SK-N-SH treated with all-trans-retinoic acid at 6 μM for 48 hours (cell line): ENCODE measurements at regions not wholly inside any gene's neighbourhood (a gene's known extent, or its start where the extent isn't known, plus 50 kb on each side); places are given as distances from the start of the nearest gene placed in this dataset.
"Not testable (repeated sequence)": the region's sequence is repeated elsewhere in the genome, so short reads cannot be mapped to it uniquely, and the experiment has no call there.

Experiments used
- ARNTL ChIP-seq: fragments of 450-650 bp; formaldehyde crosslinking; IDR thresholded peaks from 2 replicates; pipeline ENCODE4 v1.5.0; 2020; ENCODE audit warnings: low read depth, mild to moderate bottlenecking, moderate library complexity, borderline replicate concordance
- GLIS3 ChIP-seq: fragments of 250-450 bp; sonication (Bioruptor Pico); IDR thresholded peaks from 2 replicates; pipeline ENCODE4 v1.5.0; 2020; ENCODE audit warnings: mild to moderate bottlenecking, moderate library complexity
- ISL1 ChIP-seq: fragments of 250-450 bp; sonication (Bioruptor Pico); IDR thresholded peaks from 2 replicates; pipeline ENCODE4 v2.1.2; 2022; ENCODE audit warnings: mild to moderate bottlenecking, moderate library complexity
- PPARA ChIP-seq: fragments of 250-450 bp; sonication (Bioruptor Pico); IDR thresholded peaks from 2 replicates; pipeline ENCODE4 v1.5.0; 2020; ENCODE audit warnings: mild to moderate bottlenecking, borderline replicate concordance
- RARB ChIP-seq: fragments of 250-450 bp; sonication (Bioruptor Pico); IDR thresholded peaks from 2 replicates; pipeline ENCODE4 v1.8.0; 2021; ENCODE audit warnings: mild to moderate bottlenecking, moderate library complexity
- SNAI2 ChIP-seq: fragments of 250-450 bp; sonication (Bioruptor Pico); IDR thresholded peaks from 2 replicates; pipeline ENCODE4 v1.5.0; 2020; ENCODE audit warnings: mild to moderate bottlenecking, moderate library complexity
- TOX ChIP-seq: fragments of 250-450 bp; sonication (Bioruptor Pico); IDR thresholded peaks from 2 replicates; pipeline ENCODE4 v1.8.0; 2021; ENCODE audit warnings: mild to moderate bottlenecking, moderate library complexity, borderline replicate concordance
- ZFP30 ChIP-seq: fragments of 450-650 bp; formaldehyde crosslinking; IDR thresholded peaks from 2 replicates; pipeline ENCODE4 v1.5.0; 2022; ENCODE audit warnings: mild to moderate bottlenecking, moderate library complexity
- ZNF565 ChIP-seq: fragments of 450-650 bp; formaldehyde crosslinking; conservative IDR thresholded peaks from 2 replicates; pipeline ENCODE4 v1.5.0; 2020; ENCODE audit warnings: low read depth, mild to moderate bottlenecking, moderate library complexity
- ZNF70 ChIP-seq: fragments of 450-650 bp; formaldehyde crosslinking; IDR thresholded peaks from 2 replicates; pipeline ENCODE4 v1.5.0; 2020; ENCODE audit warnings: mild to moderate bottlenecking, moderate library complexity
- ZNF8 ChIP-seq: fragments of 450-650 bp; formaldehyde crosslinking; IDR thresholded peaks from 2 replicates; pipeline ENCODE4 v1.5.0; 2020; ENCODE audit warnings: mild to moderate bottlenecking, moderate library complexity
- TF ChIP-seq, protein P1 (sequence below): fragments of 250-450 bp; sonication (Bioruptor Pico); IDR thresholded peaks from 2 replicates; pipeline ENCODE4 v1.5.1; 2020; ENCODE audit warnings: low read depth, mild to moderate bottlenecking, moderate library complexity
- TF ChIP-seq, protein P2 (sequence below): fragments of 250-450 bp; sonication (Bioruptor Pico); IDR thresholded peaks from 2 replicates; pipeline ENCODE4 v1.8.0; 2020; ENCODE audit warnings: mild to moderate bottlenecking, moderate library complexity, borderline replicate concordance
- TF ChIP-seq, protein P3 (sequence below): fragments of 250-450 bp; sonication (Bioruptor Pico); IDR thresholded peaks from 2 replicates; pipeline ENCODE4 v1.5.1; 2021; ENCODE audit warnings: mild to moderate bottlenecking, moderate library complexity

DNA sequence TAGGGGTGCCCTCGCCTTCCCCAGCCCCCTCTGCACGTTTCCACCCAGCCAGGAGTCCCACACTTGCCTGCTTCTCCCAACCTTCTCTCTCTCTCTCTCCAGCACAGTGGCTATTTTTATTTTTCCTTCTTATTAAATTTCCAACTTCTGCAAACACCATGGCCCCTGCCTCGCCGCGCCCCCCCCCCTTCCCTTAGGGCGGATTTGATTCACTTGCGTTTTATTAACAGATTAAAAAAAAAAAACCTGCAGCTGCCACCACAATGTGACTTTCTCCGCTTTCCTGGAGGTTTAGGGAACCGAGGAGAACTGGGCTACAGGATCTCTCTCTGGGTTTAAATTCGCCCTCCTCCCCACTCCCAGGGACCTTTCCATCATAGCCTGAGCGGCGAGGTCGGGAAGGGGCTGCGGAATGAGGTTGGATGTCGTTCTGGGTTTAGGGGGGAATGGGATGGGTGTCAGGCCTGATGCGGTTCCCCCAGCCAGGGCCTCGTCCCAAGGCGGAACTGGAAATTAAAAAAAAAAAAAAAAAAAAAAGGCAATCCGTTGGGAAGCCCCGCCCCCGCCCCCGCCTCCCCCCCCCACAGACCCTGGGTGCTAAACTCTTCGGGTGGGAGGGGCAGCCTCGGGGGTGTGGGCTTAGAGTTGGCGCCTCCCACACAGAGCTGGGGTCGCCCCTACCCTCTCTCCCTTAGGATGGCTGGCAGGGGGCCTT lies 87.3 kb upstream of the ADGRL1 start:
- not testable (repeated sequence) for TF ChIP-seq SNAI2 (CRISPR knock-in tag); ZNF565; ARNTL (CRISPR knock-in tag); GLIS3 (CRISPR knock-in tag); ZNF70 (CRISPR knock-in tag); PPARA (CRISPR knock-in tag); ZNF8 (CRISPR knock-in tag); RARB (CRISPR knock-in tag); TOX; ZFP30 (CRISPR knock-in tag); ISL1 (CRISPR knock-in tag)
- TF ChIP-seq, protein P1, sequence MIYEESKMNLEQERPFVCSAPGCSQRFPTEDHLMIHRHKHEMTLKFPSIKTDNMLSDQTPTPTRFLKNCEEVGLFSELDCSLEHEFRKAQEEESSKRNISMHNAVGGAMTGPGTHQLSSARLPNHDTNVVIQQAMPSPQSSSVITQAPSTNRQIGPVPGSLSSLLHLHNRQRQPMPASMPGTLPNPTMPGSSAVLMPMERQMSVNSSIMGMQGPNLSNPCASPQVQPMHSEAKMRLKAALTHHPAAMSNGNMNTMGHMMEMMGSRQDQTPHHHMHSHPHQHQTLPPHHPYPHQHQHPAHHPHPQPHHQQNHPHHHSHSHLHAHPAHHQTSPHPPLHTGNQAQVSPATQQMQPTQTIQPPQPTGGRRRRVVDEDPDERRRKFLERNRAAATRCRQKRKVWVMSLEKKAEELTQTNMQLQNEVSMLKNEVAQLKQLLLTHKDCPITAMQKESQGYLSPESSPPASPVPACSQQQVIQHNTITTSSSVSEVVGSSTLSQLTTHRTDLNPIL (CRISPR knock-in tag) = not testable (repeated sequence)
- TF ChIP-seq, protein P2, sequence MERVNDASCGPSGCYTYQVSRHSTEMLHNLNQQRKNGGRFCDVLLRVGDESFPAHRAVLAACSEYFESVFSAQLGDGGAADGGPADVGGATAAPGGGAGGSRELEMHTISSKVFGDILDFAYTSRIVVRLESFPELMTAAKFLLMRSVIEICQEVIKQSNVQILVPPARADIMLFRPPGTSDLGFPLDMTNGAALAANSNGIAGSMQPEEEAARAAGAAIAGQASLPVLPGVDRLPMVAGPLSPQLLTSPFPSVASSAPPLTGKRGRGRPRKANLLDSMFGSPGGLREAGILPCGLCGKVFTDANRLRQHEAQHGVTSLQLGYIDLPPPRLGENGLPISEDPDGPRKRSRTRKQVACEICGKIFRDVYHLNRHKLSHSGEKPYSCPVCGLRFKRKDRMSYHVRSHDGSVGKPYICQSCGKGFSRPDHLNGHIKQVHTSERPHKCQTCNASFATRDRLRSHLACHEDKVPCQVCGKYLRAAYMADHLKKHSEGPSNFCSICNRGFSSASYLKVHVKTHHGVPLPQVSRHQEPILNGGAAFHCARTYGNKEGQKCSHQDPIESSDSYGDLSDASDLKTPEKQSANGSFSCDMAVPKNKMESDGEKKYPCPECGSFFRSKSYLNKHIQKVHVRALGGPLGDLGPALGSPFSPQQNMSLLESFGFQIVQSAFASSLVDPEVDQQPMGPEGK = not testable (repeated sequence)
- TF ChIP-seq, protein P3, sequence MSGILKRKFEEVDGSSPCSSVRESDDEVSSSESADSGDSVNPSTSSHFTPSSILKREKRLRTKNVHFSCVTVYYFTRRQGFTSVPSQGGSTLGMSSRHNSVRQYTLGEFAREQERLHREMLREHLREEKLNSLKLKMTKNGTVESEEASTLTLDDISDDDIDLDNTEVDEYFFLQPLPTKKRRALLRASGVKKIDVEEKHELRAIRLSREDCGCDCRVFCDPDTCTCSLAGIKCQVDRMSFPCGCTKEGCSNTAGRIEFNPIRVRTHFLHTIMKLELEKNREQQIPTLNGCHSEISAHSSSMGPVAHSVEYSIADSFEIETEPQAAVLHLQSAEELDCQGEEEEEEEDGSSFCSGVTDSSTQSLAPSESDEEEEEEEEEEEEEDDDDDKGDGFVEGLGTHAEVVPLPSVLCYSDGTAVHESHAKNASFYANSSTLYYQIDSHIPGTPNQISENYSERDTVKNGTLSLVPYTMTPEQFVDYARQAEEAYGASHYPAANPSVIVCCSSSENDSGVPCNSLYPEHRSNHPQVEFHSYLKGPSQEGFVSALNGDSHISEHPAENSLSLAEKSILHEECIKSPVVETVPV (CRISPR knock-in tag) = not testable (repeated sequence)
